Stomach (tissue), 8 donors: ENCODE measurements at regions not wholly inside any gene's neighbourhood (a gene's known extent, or its start where the extent isn't known, plus 50 kb on each side); places are given as distances from the start of the nearest gene placed in this dataset.

Experiments used
- DNase-seq, 2 donors: peaks; one replicate each; pipeline versions ENCODE4 v3.0.0 to v3.0.0-alpha.2; 2013 to 2019
- H3K27ac ChIP-seq, 5 donors: fragments of 200-600 bp in 4 of 5; sonication (generic) in 4 of 5; one replicate each; pipeline ENCODE4 v1.5.1; 2013 to 2019; ENCODE audit warnings: mild to moderate bottlenecking in 1 of 5, moderate library complexity in 1 of 5
- H3K27me3 ChIP-seq, 3 donors: fragments of 200-600 bp; sonication (generic); one replicate each; pipeline ENCODE4 v1.5.1; 2017 to 2019; ENCODE audit warnings: mixed run types in 1 of 3
- H3K36me3 ChIP-seq, 4 donors: fragments of 200-600 bp; sonication (generic); 1 replicate in 3 of 4; 2 replicates in 1 of 4; pipeline ENCODE4 v1.5.1; 2016 to 2019
- H3K4me1 ChIP-seq, 4 donors: fragments of 200-600 bp; sonication (generic); one replicate each; pipeline ENCODE4 v1.5.1; 2016 to 2019
- H3K4me3 ChIP-seq, 4 donors: fragments of 200-600 bp; sonication (generic) in 3 of 4; one replicate each; pipeline ENCODE4 v1.5.1; 2016 to 2019; ENCODE audit warnings: mild to moderate bottlenecking in 1 of 4
- H3K9me3 ChIP-seq, 4 donors: fragments of 200-600 bp; sonication (generic); one replicate each; pipeline ENCODE4 v1.5.1; 2016 to 2019
- CTCF ChIP-seq, 7 experiments: fragments of 450-650 bp in 4 of 7; fragments of 200-600 bp in 3 of 7; sonication (generic) in 3 of 7; IDR thresholded peaks; one replicate each; pipeline ENCODE4 v1.5.1; 2016 to 2019; ENCODE audit warnings: antibody characterized with exemption in 7 of 7, control low read depth in 2 of 7, mild to moderate bottlenecking in 1 of 7
- EP300 ChIP-seq: sonication (generic); formaldehyde crosslinking; IDR thresholded peaks from one replicate; pipeline ENCODE4 v1.6.1; 2017; ENCODE audit warnings: antibody characterized with exemption
- POLR2A ChIP-seq, 4 donors: fragments of 450-650 bp; IDR thresholded peaks; one replicate each; pipeline ENCODE4 v1.6.1; 2016; ENCODE audit warnings: antibody characterized with exemption in 4 of 4, control low read depth in 2 of 4, mild to moderate bottlenecking in 1 of 4, moderate library complexity in 1 of 4
- POLR2AphosphoS5 ChIP-seq, 3 donors: sonication (generic); formaldehyde crosslinking; IDR thresholded peaks; one replicate each; pipeline ENCODE4 v1.6.1; 2016; ENCODE audit warnings: antibody characterized with exemption in 3 of 3
- WGBS, 5 donors: extraction: QIAGEN DNeasy Blood & Tissue Kit in 3 of 5; methylation state at CpG; one replicate each; pipeline versions ENCODE4 v1.1.5 to v1.1.7; 2013 to 2018; 5-methylcytosine and 5-hydroxymethylcytosine counted together
- intact Hi-C: fragments of 100-400 bp; cut with DNase I; formaldehyde crosslinking; loops from one replicate; pipeline ENCODE4 v1.15.1; 2023; ENCODE audit warnings: low total_unique reads
- donor health status: healthy with polysubstance abuse.
- donor health status: Bipolar disorder and iron deficiency.
- donor health status: healthy.

DNA sequence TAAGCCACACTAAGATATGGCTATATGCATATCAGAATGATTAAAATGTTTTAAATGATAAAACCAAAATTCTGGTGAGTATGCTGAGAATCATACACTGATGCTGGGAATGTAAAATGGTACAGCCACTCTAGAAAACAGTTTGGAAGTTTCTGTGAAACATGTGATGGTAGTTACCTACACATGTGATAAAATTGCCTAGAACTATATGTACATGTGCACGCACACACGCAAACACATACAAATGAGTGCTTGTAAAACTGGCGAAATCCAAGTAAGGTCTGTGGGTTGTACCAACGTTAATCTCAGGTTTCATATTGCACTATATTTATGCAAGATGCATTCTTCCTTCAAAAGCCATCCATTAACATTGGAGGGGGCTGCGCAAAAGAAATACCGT lies 195.0 kb upstream of the RAB6C start:
- H3K4me1 ChIP-seq, result peaks cover 0 to 12% (median 7%) of the 10 kb centered on the region in 4 donors
- H3K27ac ChIP-seq, result no peak overlapping the region
- WGBS, 5 donors, result 93 to 95% (median 94%) methylated on average over 6 of the region's 6 CpGs
- no peak for DNase-seq
- intact Hi-C loops, result no loop called here
- no peaks in the 10 kb centered on the region for H3K9me3 ChIP-seq
- H3K36me3 ChIP-seq, result no peaks in the 10 kb centered on the region
- H3K4me3 ChIP-seq, result no peak overlapping the region
- no peak for TF ChIP-seq POLR2AphosphoS5 (IDR thresholded peaks at IDR 0.05)
- TF ChIP-seq EP300, result no peak
- TF ChIP-seq CTCF (IDR thresholded peaks at IDR 0.05), result no peak
- no peak for TF ChIP-seq POLR2A (IDR thresholded peaks at IDR 0.05)
- no peaks in the 10 kb centered on the region for H3K27me3 ChIP-seq

- TF ChIP-seq POLR2A (IDR thresholded peaks at IDR 0.05), result no peak
- no peak for TF ChIP-seq POLR2AphosphoS5 (IDR thresholded peaks at IDR 0.05)
- no peak for TF ChIP-seq CTCF (IDR thresholded peaks at IDR 0.05)
- TF ChIP-seq EP300, result no peak
- no peak for DNase-seq
- Histone ChIP-seq H3K36me3 (no peaks in the 10 kb centered on the region), H3K4me1 (no peaks in the 10 kb centered on the region), H3K27ac (no peak overlapping the region), H3K9me3 (no peaks in the 10 kb centered on the region), H3K4me3 (no peak overlapping the region), H3K27me3 (no peaks in the 10 kb centered on the region)
- intact Hi-C loops, result no loop called here
- 90 to 95% (median 91%) methylated on average over 12 of the region's 12 CpGs for WGBS, 5 donors
Observed at GRCh38 chr2:129791712-129792111, 187.8 kb upstream of the RAB6C start.

- H3K36me3 ChIP-seq, result no peaks in the 10 kb centered on the region
- TF ChIP-seq POLR2A (IDR thresholded peaks at IDR 0.05) (no peak), EP300 (no peak), CTCF (IDR thresholded peaks at IDR 0.05) (no peak), POLR2AphosphoS5 (IDR thresholded peaks at IDR 0.05) (no peak)
- no peaks in the 10 kb centered on the region for H3K4me1 ChIP-seq
- no peaks in the 10 kb centered on the region for H3K9me3 ChIP-seq
- no peak overlapping the region for H3K27ac ChIP-seq
- no peak overlapping the region for H3K4me3 ChIP-seq
- peak in 1 of 2 donors; percentile 59 for DNase-seq
- H3K27me3 ChIP-seq, result no peaks in the 10 kb centered on the region
- WGBS, 5 donors, result 42 to 68% (median 63%) methylated on average over 5 of the region's 5 CpGs
- intact Hi-C loops, result no loop called here
Observed at GRCh38 chr2:129793431-129793902, 186.0 kb upstream of the RAB6C start.

DNA sequence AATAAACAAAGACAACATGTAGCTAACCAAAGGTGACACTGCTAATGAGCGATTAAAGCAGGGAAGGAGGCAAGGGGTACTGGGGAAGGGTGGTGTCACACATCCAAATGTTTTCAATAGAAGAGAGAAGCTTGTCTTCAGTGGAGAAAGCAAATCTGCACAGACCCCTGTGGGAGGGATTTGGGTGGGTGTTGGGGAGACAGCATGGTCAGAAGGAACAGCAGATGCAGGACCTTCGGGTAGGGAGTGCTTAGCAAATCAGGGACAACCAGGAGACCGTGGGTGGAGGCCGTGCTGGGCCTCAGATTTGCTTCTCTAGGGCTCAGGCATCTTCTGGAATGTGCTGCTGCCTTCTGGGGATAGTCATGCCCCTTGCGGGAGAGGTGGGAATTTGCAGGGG lies 185.3 kb upstream of the RAB6C start:
- no peaks in the 10 kb centered on the region for H3K36me3 ChIP-seq
- H3K9me3 ChIP-seq, result no peaks in the 10 kb centered on the region
- no peak overlapping the region for H3K27ac ChIP-seq
- WGBS, 5 donors, result 47 to 75% (median 54%) methylated on average over 4 to 5 of the region's 5 CpGs
- H3K27me3 ChIP-seq, result no peaks in the 10 kb centered on the region
- H3K4me1 ChIP-seq, result no peaks in the 10 kb centered on the region
- H3K4me3 ChIP-seq, result no peak overlapping the region
- DNase-seq, result no peak
- intact Hi-C loops, result no loop called here
- TF ChIP-seq POLR2A (IDR thresholded peaks at IDR 0.05) (no peak), CTCF (IDR thresholded peaks at IDR 0.05) (no peak), EP300 (no peak), POLR2AphosphoS5 (IDR thresholded peaks at IDR 0.05) (no peak)
